Dermis microvascular lymphatic vessel endothelial cell (primary cell): ENCODE measurements at regions not wholly inside any gene's neighbourhood (a gene's known extent, or its start where the extent isn't known, plus 50 kb on each side); places are given as distances from the start of the nearest gene placed in this dataset.

Experiments used
- DNase-seq, 2 donors: peaks; one replicate each; pipeline versions ENCODE4 v3.0.0 to v3.0.0-alpha.2; 2010; ENCODE audit warnings: low read depth in 2 of 2

- DNase-seq = no peak
Measured at GRCh38 chr7:116310141-116310540, 99.8 kb downstream of the TES start.

DNA sequence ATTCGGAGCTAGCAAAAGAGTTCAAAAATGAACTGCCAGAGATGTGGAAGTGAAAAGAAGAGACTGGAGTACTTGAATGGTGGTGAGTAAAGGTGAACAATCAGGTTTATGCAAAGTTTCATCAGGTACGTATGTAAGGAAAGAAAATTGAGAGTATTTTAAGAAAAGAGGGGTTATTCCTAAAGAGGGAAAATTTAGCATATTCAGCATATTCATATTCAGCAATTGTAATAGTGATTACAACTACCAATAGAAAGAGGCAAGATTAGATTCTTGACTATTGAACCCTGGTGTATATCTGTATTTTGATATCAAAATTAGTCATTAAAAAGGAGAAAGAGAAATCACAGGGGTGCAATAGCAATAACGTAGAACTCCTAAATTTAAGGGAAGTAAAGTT lies 100.9 kb downstream of the TES start:
- DNase-seq = no peak

DNA sequence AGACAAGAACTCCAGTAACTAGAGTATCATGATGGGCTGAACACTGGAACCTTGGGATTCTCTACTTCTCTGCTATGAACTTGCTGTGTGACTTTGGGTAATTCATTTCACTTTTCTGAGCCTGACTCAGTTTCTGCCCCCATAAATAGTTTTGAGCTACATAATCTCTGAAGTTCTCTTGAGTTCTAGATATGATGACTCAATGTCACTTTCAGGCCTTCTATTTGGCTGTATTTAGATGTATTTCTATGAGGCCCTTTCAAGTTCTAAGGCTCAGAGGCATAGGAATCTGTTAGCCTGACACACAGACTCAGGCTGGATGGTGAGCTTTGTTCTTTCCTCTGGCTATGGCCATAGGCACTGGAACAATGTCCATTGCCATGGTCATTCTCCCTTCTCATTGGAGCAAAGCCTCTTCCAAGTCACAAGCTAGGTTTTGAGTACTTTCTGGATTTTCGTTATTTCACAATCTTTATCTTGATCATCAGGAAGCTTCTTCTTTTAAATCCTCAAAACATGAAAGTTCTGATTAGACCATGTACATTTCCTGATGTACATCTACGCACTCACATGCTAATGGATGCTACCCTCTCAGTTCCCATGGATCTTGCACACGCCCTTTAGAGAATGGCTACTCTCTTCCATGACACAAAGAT lies 101.6 kb downstream of the TES start:
- no peak for DNase-seq

GRCh38 chr7:116315293-116315692 lies 105.0 kb downstream of the TES start:
- DNase-seq = peak in 1 of 2 donors; percentile 73

GRCh38 chr7:116315803-116316202 lies 105.5 kb downstream of the TES start:
- no peak for DNase-seq

- DNase-seq = peak; percentile 83 to 100
Measured at GRCh38 chr7:116316838-116317628, 106.7 kb downstream of the TES start.

GRCh38 chr7:116317907-116318306 lies 107.6 kb downstream of the TES start:
- no peak for DNase-seq

GRCh38 chr7:116322541-116322940 lies 112.2 kb downstream of the TES start:
- DNase-seq = no peak

DNA sequence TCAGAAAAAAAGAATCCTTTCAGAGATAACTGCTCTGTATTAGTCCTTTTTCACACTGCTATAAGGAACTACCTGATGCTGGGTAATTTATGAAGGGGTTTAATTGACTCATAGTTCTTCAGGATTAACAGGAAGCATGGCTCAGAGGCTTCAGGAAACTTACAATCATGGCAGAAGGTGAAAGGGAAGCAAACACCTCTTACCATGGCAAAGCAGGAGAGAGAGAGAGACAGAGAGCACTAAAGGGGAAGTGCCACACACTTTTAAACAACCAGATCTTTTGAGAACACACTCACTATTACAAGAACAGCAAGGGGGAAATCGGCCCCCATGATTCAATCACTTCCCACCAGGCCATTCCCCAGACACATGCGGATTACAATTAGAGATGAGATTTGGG lies 114.2 kb downstream of the TES start:
- DNase-seq = peak in 1 of 2 donors; percentile 76

GRCh38 chr7:116325517-116325916 lies 115.2 kb downstream of the TES start:
- no peak for DNase-seq

DNA sequence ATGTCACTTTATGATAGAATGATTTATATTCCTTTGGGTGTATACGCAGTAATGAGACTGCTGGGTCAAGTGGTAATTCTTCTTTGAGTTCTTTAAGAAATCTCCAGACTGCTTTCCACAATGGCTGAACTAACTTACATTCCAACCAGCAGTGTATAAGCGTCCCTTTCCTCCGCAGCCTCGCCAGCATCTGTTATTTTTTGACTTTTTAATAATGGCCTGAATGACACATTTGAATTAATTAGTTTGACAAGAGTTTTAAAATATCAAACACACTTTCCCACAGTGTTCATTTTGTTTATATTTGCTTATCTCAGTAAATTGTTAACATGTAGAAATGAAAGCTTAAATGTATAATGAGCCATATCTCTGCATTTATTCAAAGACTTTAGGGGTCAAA lies 116.8 kb downstream of the TES start:
- no peak for DNase-seq

DNA sequence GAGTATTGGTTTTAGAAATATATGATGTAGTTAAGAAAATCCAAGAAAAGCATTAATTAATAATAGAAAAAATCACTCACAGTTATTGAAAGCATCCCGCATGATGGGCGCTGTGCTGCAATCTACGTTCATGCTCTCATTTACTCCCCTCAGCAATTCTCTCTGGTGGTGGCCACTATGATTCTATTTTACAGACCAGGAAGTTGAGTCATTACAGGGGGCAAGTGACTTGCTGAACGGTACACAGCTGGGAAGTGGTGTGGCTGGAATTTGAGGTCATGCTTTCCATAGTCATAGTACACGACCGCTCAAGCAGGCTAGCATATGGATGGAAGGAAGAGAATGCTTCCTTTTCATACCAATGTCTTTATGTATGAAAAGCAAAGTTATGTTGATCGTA lies 117.4 kb downstream of the TES start:
- DNase-seq = peak; percentile 94 to 98

DNA sequence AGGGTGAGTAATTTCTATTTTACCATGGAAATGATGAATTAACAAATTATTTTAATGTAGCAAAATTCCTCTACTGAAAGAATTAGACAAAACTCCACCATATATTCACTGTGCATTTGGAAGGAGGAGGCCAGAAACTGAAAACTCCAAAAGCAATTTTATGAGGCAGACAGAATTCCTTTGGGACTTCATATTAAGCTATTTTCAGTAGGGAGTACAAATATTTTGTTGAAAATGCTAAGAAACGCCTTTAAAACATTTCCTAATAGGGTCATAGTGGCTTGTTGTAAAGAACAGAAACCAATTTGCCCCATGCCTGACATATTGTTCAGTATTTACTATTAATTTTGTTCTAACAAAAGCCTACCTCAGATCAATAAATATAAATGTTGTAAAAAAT lies 117.8 kb downstream of the TES start:
- DNase-seq = no peak

- DNase-seq = no peak
Measured at GRCh38 chr7:116329686-116330503, 119.6 kb downstream of the TES start.

GRCh38 chr7:116331020-116331419 lies 120.7 kb downstream of the TES start:
- DNase-seq = peak in 1 of 2 donors; percentile 49

GRCh38 chr7:116332766-116333165 lies 122.4 kb downstream of the TES start:
- no peak for DNase-seq

DNA sequence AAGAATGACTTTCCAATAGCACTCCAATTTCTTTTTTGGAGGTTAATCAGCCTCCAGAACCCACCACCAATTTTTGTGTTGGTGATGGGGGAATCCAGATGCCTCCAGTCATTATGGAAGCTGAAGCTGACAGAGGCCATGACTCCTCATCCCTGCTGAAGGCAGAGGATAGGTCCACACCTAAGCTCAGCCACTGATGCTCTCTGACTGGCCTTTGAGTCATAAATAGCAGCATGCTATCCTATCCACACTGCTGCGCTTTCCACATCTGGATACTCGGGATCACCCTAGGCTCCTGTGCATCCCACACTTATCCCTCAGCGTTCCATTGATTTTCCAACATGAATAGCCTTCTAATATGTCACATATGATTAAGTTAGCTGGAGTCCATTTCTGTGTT lies 124.2 kb downstream of the TES start:
- DNase-seq = no peak

DNA sequence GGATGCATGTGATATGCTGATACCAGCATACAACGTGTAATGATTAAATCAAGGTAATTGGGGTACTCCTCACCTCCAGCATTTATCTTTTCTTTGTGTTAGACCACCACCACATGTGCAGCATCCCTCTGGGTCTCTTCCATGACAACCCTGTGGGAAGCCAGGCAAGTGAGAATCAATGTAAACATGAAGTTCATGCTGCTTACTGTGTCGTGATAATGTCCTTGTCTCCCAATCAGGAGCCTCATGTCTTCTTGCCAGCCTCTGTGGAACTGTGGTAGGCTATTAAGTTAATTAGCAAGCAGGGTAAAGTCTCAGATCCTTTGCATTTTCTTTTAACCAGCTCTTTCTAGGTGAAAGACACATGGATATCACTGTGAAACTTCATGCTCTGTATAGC lies 126.7 kb downstream of the TES start:
- DNase-seq = no peak

DNA sequence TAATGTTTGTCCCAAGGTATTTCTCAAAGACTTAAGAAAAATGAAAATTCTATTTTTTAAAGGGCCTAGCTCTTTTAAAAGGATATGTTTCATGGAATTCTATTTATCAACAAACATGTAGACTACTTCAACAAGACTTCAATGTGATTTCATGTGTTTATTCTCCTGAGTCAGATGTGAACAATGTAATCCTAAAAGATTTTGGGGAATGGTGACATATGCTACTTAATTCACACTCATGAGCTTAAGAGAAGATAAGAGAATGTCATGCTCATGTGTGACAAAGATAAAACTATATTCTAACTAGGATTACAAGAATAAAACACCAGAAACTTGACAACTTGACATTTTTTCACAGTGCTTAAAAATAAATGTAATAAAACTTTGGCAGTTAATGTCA lies 127.5 kb downstream of the TES start:
- DNase-seq = no peak

DNA sequence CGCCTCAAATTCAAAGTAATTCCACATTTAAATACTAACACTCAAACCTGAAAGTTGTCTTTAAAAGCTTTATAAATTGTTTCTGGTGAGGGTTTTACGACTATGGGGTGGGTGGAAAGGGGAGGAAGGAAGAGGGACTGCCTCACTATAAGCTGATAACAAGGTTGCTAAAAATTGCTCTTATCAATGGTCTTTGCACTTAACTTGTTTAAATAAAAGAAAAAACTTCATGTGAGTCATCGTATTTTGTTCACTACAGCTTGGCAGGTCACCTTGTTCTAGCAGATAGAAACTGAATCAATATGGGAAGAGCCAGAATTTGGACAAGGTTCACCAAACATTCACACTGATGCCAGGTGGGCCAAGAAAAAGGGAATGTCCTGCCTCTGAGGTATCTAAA lies 129.2 kb downstream of the TES start:
- DNase-seq = peak; percentile 75 to 91

GRCh38 chr7:116340201-116340847 lies 130.0 kb downstream of the TES start:
- peak in 1 of 2 donors; percentile 77 for DNase-seq
